Heart right ventricle (tissue), 16 donors: ENCODE measurements at regions not wholly inside any gene's neighbourhood (a gene's known extent, or its start where the extent isn't known, plus 50 kb on each side); places are given as distances from the start of the nearest gene placed in this dataset.
"Not testable (repeated sequence)": the region's sequence is repeated elsewhere in the genome, so short reads cannot be mapped to it uniquely, and the experiment has no call there.

ENCODE experiments used
- ATAC-seq, 8 donors: fragments of 200-7000 bp; cut with Tn5 transposase; one replicate each; pipeline ENCODE4 v1.9.1; 2020; ENCODE audit warnings: mild to moderate bottlenecking in 8 of 8, moderate library complexity in 8 of 8, moderate number of reproducible peaks in 1 of 8
- DNase-seq, 2 donors: peaks; one replicate each; pipeline ENCODE4 v3.0.0-alpha.2; 2020
- H3K27ac ChIP-seq, 10 donors: fragments of 200-600 bp; sonication (generic) in 2 of 10; one replicate each; pipeline versions ENCODE4 v1.5.0 to v1.8.0; 2020 to 2022; ENCODE audit warnings: mild to moderate bottlenecking in 3 of 10
- H3K27me3 ChIP-seq, 7 donors: fragments of 200-600 bp; one replicate each; pipeline ENCODE4 v1.8.0; 2021 to 2022; ENCODE audit warnings: mild to moderate bottlenecking in 2 of 7
- H3K36me3 ChIP-seq, 9 donors: fragments of 200-600 bp; sonication (generic) in 1 of 9; one replicate each; pipeline versions ENCODE4 v1.5.0 to v1.8.0; 2020 to 2022; ENCODE audit warnings: mild to moderate bottlenecking in 2 of 9
- H3K4me1 ChIP-seq, 9 donors: fragments of 200-600 bp; sonication (generic) in 1 of 9; one replicate each; pipeline versions ENCODE4 v1.5.0 to v1.8.0; 2020 to 2022; ENCODE audit warnings: mild to moderate bottlenecking in 4 of 9
- H3K4me3 ChIP-seq, 10 donors: fragments of 200-600 bp; sonication (generic) in 2 of 10; one replicate each; pipeline versions ENCODE4 v1.5.0 to v1.8.0; 2020 to 2022; ENCODE audit warnings: mild to moderate bottlenecking in 7 of 10, moderate library complexity in 2 of 10
- H3K9me3 ChIP-seq, 11 donors: fragments of 200-600 bp in 10 of 11; sonication (generic) in 2 of 11; one replicate each; pipeline versions ENCODE4 v1.5.0 to v1.8.0; 2013 to 2022; ENCODE audit warnings: mild to moderate bottlenecking in 2 of 11, control low read depth in 1 of 11, moderate library complexity in 1 of 11
- WGBS, 2 donors: extraction: QIAGEN DNeasy Blood & Tissue Kit; methylation state at CpG; one replicate each; pipeline ENCODE4 v1.1.7; 2013; ENCODE audit warnings: inconsistent platforms in 1 of 2; 5-methylcytosine and 5-hydroxymethylcytosine counted together
- intact Hi-C, 10 donors: fragments of 100-400 bp; cut with DNase I; formaldehyde crosslinking; loops; one replicate each; pipeline versions ENCODE4 v1.11.1 to v1.14.2; 2022
- TF ChIP-seq, protein P1 (sequence below), 9 donors: fragments of 200-600 bp; sonication (generic) in 2 of 9; IDR thresholded peaks; one replicate each; pipeline versions ENCODE4 v1.5.0 to v1.8.0; 2021 to 2022; ENCODE audit warnings: antibody characterized with exemption in 9 of 9, mild to moderate bottlenecking in 5 of 9, moderate library complexity in 1 of 9
- donor health status: Arrhythmogenic right ventricular cardiomyopathy.
- donor health status: ischemic (EF 13 %, LVEDD 7.1; RV severe dilation, severe dysfunction).
- donor health status: healthy with polysubstance abuse.
- donor health status: DM: no; HTN: yes; CAD: no.
- donor health status: DM: no; HTN: no; CAD: no.
- donor health status: ischemic (EF 25% LVEDD 6.9; RV normal size, moderate dysfunction).
- donor health status: ischemic (EF 25% LVEDD 5.7; RV mildly dilated, moderate dysfunction).
- donor health status: healthy.
- donor health status: DM: yes; HTN: yes; CAD: no.
- donor health status: Ischemic cardiomyopathy.
- donor health status: ischemic (EF 35%, LVEDD 5.7; RV mildly dilated, moderate dysfunction).
- donor health status: nonischemic (EF 11% LVEDD 7.7; RV severe dilation, severe dysfunction).
- donor health status: DM: yes; HTN: yes; CAD: no.
- donor health status: PGD.
- donor health status: ischemic (EF 29% LVEDD 5.4; RV normal size, mild dysfunction).
- donor health status: nonischemic (EF 23%, LVEDD 6.1; RV moderate dilation, normal function).

DNA sequence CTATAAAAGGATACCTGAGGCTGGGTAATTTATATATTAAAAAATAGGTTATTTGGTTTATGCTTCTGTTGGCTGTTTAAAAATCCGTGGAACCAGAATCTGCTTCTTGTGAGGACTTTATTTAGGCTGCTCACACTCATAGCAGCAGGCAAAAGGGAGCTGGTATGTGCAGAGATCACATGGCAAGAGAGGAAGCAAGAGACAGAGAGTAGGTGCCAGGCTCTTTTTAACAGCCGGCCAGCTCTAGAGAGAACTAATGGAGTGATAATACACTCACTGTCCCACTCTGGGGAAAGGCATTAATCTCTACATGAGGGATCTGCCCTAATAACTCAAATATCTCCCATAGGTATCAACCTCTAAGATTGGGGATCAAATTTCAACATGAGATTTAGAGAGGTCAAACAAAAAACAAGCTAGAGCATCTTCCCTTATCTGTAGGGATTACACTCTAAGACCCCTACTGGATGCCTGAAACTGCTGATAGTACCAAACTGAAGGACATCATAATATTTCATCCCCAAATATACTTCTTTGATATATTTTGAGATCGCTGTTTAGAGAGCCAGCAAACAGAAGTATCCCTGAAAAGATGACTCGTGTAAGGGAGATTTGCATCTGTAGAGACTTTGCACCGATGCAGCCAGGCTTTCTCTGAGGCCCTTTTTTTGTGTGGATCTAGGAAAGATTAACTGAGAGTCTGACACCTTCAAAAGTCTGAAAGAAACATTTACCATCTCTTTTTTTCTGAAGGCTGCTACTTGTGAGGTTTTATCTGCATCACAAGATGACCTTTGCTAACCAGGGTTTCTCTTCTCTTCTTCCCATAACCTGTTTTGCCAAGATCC lies 717.0 kb upstream of the MBL2 start:
- intact Hi-C loops, result no loop called here
- H3K27me3 ChIP-seq, result no peaks in the 10 kb centered on the region
- H3K27ac ChIP-seq, result peak overlapping the region in 1 of 10 donors; percentile 41
- no peaks in the 10 kb centered on the region for H3K36me3 ChIP-seq
- H3K4me1 ChIP-seq, result peaks cover 0 to 5% (median 0%) of the 10 kb centered on the region in 9 donors
- H3K9me3 ChIP-seq, result peaks cover 0 to 20% (median 9%) of the 10 kb centered on the region in 11 donors
- no peak overlapping the region for H3K4me3 ChIP-seq
- WGBS, 2 donors, result 50 to 53% methylated on average over 5 of the region's 5 CpGs
- TF ChIP-seq, protein P1, sequence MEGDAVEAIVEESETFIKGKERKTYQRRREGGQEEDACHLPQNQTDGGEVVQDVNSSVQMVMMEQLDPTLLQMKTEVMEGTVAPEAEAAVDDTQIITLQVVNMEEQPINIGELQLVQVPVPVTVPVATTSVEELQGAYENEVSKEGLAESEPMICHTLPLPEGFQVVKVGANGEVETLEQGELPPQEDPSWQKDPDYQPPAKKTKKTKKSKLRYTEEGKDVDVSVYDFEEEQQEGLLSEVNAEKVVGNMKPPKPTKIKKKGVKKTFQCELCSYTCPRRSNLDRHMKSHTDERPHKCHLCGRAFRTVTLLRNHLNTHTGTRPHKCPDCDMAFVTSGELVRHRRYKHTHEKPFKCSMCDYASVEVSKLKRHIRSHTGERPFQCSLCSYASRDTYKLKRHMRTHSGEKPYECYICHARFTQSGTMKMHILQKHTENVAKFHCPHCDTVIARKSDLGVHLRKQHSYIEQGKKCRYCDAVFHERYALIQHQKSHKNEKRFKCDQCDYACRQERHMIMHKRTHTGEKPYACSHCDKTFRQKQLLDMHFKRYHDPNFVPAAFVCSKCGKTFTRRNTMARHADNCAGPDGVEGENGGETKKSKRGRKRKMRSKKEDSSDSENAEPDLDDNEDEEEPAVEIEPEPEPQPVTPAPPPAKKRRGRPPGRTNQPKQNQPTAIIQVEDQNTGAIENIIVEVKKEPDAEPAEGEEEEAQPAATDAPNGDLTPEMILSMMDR (IDR thresholded peaks at IDR 0.05), result no peak
- ATAC-seq (peak; percentile 65 to 90 (median 80)), DNase-seq (peak in 1 of 2 donors; percentile 13)

DNA sequence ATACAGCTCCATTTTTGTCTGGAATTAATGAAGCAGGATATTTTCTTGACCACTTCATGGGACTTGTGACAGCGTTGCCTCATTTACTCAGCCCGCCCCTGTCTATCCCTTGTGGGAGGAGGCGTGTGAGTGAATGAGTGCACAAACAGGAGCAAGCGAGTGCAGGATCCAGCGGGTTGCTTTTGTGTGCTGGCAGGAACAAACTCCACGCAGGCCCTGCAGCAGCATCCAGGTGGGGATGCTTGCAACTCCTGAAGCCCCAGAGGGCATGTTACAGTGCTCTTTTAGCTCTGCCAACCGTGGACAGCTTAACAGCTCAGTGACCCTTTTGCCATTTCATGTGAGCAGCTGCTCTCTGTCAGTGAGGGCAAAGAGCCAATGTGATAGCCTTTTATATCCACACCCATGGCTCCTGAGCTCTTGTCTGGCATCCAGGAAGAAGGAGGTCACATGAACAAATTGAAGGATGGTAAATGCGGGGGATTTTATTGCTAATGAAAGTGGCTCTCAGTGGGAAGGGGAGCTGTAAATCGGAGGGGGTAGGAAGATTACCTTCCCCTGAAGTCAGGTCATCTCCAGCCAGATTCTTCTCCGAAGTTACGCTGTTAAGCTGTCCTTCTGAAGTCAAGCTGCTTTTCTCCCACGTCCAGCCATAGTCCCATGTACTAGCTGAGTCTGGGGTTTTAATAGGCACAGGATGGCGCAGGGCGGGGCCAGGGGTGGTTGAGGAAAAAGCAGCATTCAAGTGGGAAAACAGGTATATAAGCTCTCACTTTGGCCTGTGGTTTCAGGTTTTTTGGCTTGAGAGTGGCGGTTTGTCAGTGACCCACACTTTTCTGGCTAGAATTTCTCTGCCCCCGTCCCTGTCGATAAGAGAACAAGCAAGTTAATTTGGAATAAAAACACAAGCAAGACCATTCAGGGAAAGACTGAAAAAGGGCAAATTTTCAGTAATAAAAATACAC lies 714.7 kb upstream of the MBL2 start:
- no peak overlapping the region for H3K4me3 ChIP-seq
- peaks cover 0 to 21% (median 11%) of the 10 kb centered on the region in 11 donors for H3K9me3 ChIP-seq
- TF ChIP-seq, protein P1 (IDR thresholded peaks at IDR 0.05), result no peak
- H3K27ac ChIP-seq, result peak overlapping the region in 2 of 10 donors; percentile 37 to 43
- no peaks in the 10 kb centered on the region for H3K36me3 ChIP-seq
- WGBS, 2 donors, result 57 to 75% methylated on average over 17 of the region's 17 CpGs
- DNase-seq (peak in 1 of 2 donors; percentile 37), ATAC-seq (peak; percentile 77 to 97 (median 91))
- intact Hi-C loops, result no loop called here
- no peaks in the 10 kb centered on the region for H3K27me3 ChIP-seq
- peaks cover 0 to 5% (median 0%) of the 10 kb centered on the region in 9 donors for H3K4me1 ChIP-seq

DNA sequence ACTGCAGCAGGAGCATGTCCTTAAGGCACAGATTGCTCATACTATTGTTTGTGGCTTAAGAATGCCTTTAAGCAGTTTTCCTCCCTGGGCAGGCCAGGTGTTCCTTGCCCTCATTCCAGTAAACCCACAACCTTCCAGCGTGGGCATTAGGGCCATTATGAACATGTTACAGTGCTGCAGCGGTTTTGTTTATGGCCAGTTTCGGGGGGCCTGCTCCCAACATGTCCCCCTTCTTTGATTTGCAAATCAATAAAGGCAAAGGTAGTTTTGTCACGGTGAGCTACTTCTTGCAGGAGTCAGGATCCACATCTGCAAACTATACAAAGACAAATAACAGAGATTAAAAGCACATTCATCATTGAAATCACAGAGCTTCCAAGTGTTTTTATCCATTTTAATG lies 712.8 kb upstream of the MBL2 start:
- H3K4me3 ChIP-seq, H3K36me3 ChIP-seq, H3K27ac ChIP-seq, H3K4me1 ChIP-seq, H3K27me3 ChIP-seq, DNase-seq, intact Hi-C loops, ATAC-seq: not testable (repeated sequence)
- WGBS, 2 donors, result 87 to 88% methylated on average over 4 of the region's 4 CpGs
- H3K9me3 ChIP-seq, result peaks cover 0 to 21% (median 11%) of the 10 kb centered on the region in 11 donors

DNA sequence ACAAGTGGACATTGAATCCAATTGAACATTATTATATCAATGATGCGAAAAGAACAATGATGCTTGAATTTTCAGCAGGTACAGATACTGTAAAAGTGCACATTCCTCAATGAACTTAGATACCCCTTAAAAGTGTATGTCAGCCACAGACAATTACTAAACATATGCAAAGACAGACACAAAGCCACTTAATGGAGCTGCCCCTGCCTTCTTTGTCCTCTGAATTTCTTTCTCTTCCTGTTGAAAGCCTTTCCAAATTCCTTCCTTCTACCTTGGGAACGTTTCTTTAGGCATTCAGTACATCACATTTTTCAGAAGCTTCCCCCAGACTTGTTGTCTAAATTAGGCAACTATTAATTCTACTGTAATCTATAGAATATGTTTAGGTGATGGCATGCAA lies 706.8 kb upstream of the MBL2 start:
- Histone ChIP-seq H3K36me3 (no peaks in the 10 kb centered on the region), H3K4me3 (no peak overlapping the region), H3K27me3 (no peaks in the 10 kb centered on the region), H3K4me1 (no peaks in the 10 kb centered on the region), H3K9me3 (peaks cover 0 to under 1% (median 0%) of the 10 kb centered on the region in 11 donors), H3K27ac (no peak overlapping the region)
- no peak for ATAC-seq
- DNase-seq, result no peak
- intact Hi-C loops, result no loop called here
- WGBS, 2 donors, result 51% methylated on average over 2 of the region's 2 CpGs
- TF ChIP-seq, protein P1 (IDR thresholded peaks at IDR 0.05), result no peak
